Testis (tissue), 2 donors: ENCODE measurements at regions not wholly inside any gene's neighbourhood (a gene's known extent, or its start where the extent isn't known, plus 50 kb on each side); places are given as distances from the start of the nearest gene placed in this dataset.

Experiments used
- DNase-seq: peaks from one replicate; pipeline ENCODE4 v3.0.0-alpha.2; 2019
- H3K27ac ChIP-seq, 2 donors: fragments of 200-600 bp; sonication (generic); one replicate each; pipeline ENCODE4 v1.5.1; 2019
- H3K27me3 ChIP-seq: fragments of 200-600 bp; sonication (generic); one replicate; pipeline ENCODE4 v1.5.1; 2019
- H3K36me3 ChIP-seq: fragments of 200-600 bp; sonication (generic); one replicate; pipeline ENCODE4 v1.5.1; 2017; ENCODE audit warnings: low read depth; ENCODE audit errors: missing control alignments
- H3K4me1 ChIP-seq: fragments of 200-600 bp; sonication (generic); one replicate; pipeline ENCODE4 v1.5.1; 2019
- H3K4me3 ChIP-seq, 2 donors: fragments of 200-600 bp; sonication (generic); one replicate each; pipeline ENCODE4 v1.5.1; 2017 to 2019
- H3K9me3 ChIP-seq: fragments of 200-600 bp; sonication (generic); one replicate; pipeline ENCODE4 v1.5.1; 2017
- POLR2A ChIP-seq: fragments of 450-650 bp; IDR thresholded peaks from one replicate; pipeline ENCODE4 v1.6.1; 2017; ENCODE audit warnings: antibody characterized with exemption, mild to moderate bottlenecking, moderate library complexity
- WGBS, 2 donors: methylation state at CpG; one replicate each; pipeline ENCODE4 v1.1.5; 2018; 5-methylcytosine and 5-hydroxymethylcytosine counted together
- intact Hi-C: fragments of 100-400 bp; cut with DNase I; formaldehyde crosslinking; loops from one replicate; pipeline ENCODE4 v1.15.1; 2023; ENCODE audit warnings: low total_unique reads
- TF ChIP-seq, protein P1 (sequence below), 3 experiments: fragments of 450-650 bp in 2 of 3; fragments of 200-600 bp in 1 of 3; sonication (generic) in 1 of 3; IDR thresholded peaks; one replicate each; pipeline ENCODE4 v1.5.1; 2016 to 2019; ENCODE audit warnings: antibody characterized with exemption in 3 of 3, mild to moderate bottlenecking in 2 of 3, moderate library complexity in 1 of 3

DNA sequence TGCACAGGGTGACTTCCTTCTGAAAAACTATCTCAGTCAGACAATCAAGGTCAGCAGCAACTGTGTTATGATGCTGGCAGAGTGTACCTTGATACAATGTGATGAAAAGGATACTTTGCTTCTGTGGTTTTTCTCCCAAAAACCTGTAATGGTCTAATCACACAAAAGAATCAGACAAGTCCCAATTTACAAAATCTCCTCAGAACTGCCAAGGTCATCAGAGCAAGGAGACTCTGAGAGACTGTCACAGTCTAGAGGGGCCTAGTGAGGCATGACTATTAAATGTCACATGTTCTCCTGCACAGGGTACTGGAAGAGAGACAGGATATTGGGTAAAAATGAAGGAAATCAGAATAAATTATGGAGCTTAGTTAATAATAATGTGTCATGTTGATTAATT lies 185.4 kb downstream of the ST6GAL2 start:
- DNase-seq = no peak

DNA sequence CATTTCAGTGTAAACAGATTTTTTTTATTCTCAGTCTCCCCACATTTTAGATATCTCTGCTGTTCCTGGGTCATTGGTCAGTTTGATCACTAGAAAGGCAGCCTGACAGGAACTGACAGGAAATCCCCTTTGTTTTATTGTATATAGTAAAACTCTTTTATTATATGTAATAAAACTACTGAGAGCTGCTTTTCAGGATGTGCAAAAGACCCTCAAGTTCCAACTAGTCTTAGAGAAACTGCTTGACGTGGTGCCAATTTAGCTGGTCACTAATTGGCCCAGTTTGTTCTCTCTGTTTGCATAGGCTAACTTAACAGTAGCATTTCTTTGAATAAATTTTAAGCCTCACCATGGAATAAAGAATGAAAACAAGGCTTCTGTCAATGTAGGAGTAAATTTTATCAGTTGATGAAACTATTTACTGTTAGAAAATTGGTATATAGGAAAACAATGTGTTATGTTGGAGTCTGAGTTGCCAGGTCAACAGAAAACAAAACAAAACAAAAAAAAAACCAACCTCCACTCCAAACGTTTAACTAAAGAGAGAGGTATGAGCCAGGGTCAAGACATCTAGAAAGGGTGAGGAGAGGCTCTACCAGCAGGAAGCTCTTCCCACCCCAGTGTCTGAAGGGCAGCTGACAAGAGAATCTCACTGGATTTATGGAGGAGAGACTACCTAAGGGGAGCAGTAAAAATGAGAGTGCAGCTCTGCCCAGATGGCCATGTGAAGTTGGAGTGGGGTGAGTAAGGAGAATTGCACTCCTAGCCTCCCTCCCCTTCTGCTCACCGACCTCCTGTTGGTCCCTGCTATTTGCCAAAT lies 184.6 kb downstream of the ST6GAL2 start:
- Histone ChIP-seq H3K27ac (no peak overlapping the region), H3K9me3 (no peaks in the 10 kb centered on the region), H3K27me3 (no peaks in the 10 kb centered on the region), H3K4me1 (peaks cover 6% of the 10 kb centered on the region), H3K4me3 (no peak overlapping the region), H3K36me3 (no peaks in the 10 kb centered on the region)
- TF ChIP-seq, protein P1, sequence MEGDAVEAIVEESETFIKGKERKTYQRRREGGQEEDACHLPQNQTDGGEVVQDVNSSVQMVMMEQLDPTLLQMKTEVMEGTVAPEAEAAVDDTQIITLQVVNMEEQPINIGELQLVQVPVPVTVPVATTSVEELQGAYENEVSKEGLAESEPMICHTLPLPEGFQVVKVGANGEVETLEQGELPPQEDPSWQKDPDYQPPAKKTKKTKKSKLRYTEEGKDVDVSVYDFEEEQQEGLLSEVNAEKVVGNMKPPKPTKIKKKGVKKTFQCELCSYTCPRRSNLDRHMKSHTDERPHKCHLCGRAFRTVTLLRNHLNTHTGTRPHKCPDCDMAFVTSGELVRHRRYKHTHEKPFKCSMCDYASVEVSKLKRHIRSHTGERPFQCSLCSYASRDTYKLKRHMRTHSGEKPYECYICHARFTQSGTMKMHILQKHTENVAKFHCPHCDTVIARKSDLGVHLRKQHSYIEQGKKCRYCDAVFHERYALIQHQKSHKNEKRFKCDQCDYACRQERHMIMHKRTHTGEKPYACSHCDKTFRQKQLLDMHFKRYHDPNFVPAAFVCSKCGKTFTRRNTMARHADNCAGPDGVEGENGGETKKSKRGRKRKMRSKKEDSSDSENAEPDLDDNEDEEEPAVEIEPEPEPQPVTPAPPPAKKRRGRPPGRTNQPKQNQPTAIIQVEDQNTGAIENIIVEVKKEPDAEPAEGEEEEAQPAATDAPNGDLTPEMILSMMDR (IDR thresholded peaks at IDR 0.05) = no peak
- no peak for TF ChIP-seq POLR2A
- intact Hi-C loops = no loop called here
- no peak for DNase-seq
- 41 to 44% methylated on average over 3 of the region's 3 CpGs for WGBS, 2 donors

More for the DNA sequence above, 185.4 kb downstream of the ST6GAL2 start:
- intact Hi-C loops = no loop called here
- no peak overlapping the region for H3K27ac ChIP-seq
- TF ChIP-seq, protein P1 (IDR thresholded peaks at IDR 0.05) = no peak
- TF ChIP-seq POLR2A = no peak
- H3K4me1 ChIP-seq = peaks cover 6% of the 10 kb centered on the region
- no peaks in the 10 kb centered on the region for H3K27me3 ChIP-seq
- H3K36me3 ChIP-seq = no peaks in the 10 kb centered on the region
- no peaks in the 10 kb centered on the region for H3K9me3 ChIP-seq
- no peak overlapping the region for H3K4me3 ChIP-seq

DNA sequence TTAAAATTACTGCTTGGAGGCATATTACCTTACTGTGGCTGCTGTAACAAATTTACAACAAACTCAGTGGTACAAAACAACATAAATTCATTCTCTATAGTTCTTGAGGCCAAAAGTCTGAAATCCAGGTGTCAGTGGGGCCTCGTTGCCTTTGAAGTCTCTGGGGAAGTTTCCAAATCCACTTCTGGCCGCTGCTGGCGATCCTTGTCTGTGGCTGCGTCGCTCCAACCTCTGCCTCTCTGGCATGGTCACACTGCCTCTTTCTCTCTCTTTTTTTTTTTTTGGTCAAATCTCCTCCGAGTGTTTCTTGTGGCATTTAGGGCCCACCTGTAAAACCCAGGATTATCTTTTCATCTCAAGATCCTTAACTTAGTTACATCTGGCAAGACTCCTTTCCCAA lies 182.8 kb downstream of the ST6GAL2 start:
- H3K4me1 ChIP-seq = peaks cover 6% of the 10 kb centered on the region
- no peaks in the 10 kb centered on the region for H3K27me3 ChIP-seq
- no peak overlapping the region for H3K4me3 ChIP-seq
- H3K36me3 ChIP-seq = no peaks in the 10 kb centered on the region
- no peaks in the 10 kb centered on the region for H3K9me3 ChIP-seq
- TF ChIP-seq, protein P1 (IDR thresholded peaks at IDR 0.05) = no peak
- no peak for TF ChIP-seq POLR2A
- intact Hi-C loops = no loop called here
- WGBS, 2 donors = 64 to 81% methylated on average over 6 of the region's 6 CpGs
- peak; percentile 23 for DNase-seq
- H3K27ac ChIP-seq = peak overlapping the region; percentile 8 to 52

DNA sequence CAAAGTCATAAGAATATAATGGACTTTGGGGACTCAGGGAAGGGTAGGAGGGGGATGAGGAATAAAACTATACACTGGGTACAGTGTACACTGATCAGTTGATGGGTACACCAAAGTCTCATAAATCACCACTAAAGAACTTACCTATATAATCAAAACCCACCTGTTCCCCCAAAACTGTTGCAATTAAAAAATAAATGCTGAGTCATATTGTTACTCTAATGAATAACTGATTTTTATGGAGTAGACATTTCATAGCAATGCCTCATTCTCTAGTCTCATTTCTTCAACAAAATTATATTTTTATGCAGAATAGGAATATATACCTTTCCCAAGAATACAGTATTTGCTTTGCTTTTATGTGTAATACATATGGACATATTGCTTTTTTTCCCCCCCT lies 181.2 kb downstream of the ST6GAL2 start:
- no peak for DNase-seq
- peak overlapping the region; percentile 3 to 12 for H3K27ac ChIP-seq
- H3K36me3 ChIP-seq = no peaks in the 10 kb centered on the region
- H3K27me3 ChIP-seq = no peaks in the 10 kb centered on the region
- peaks cover 11% of the 10 kb centered on the region for H3K4me1 ChIP-seq
- TF ChIP-seq, protein P1 (IDR thresholded peaks at IDR 0.05) = no peak
- no peak for TF ChIP-seq POLR2A
- no peaks in the 10 kb centered on the region for H3K9me3 ChIP-seq
- intact Hi-C loops = no loop called here
- H3K4me3 ChIP-seq = no peak overlapping the region

DNA sequence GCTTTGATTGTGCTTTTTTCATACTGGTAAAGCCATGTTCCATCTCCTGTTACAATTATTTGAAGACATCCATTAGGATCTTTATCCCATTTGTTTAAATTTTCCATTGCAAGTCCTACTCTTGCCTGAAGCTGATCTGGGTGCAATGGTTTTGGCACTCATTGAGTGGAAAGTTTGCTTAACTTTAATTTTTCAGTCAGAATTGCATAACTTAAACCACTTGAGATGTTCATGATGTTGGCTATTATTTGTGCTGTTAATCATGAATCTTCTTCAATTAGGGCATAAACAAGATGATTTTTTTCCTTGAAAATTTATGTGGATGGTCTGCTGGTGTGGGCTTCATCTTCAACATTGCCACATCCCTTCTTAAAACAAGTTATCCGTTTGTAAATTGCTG lies 180.1 kb downstream of the ST6GAL2 start:
- no peak for TF ChIP-seq POLR2A
- TF ChIP-seq, protein P1 (IDR thresholded peaks at IDR 0.05) = no peak
- no peaks in the 10 kb centered on the region for H3K36me3 ChIP-seq
- DNase-seq = no peak
- H3K27ac ChIP-seq = no peak overlapping the region
- H3K9me3 ChIP-seq = no peaks in the 10 kb centered on the region
- intact Hi-C loops = no loop called here
- peaks cover 11% of the 10 kb centered on the region for H3K4me1 ChIP-seq
- H3K4me3 ChIP-seq = no peak overlapping the region
- H3K27me3 ChIP-seq = no peaks in the 10 kb centered on the region
- 70 to 88% methylated on average over 1 of the region's 1 CpG for WGBS, 2 donors
